Left colon (tissue), 2 donors: ENCODE measurements at regions not wholly inside any gene's neighbourhood (a gene's known extent, or its start where the extent isn't known, plus 50 kb on each side); places are given as distances from the start of the nearest gene placed in this dataset.
"Not testable (repeated sequence)": the region's sequence is repeated elsewhere in the genome, so short reads cannot be mapped to it uniquely, and the experiment has no call there.

Source experiments
- ATAC-seq: fragments of 200-7000 bp; cut with Tn5 transposase; one replicate; pipeline ENCODE4 v1.9.1; 2020; ENCODE audit warnings: mild to moderate bottlenecking, moderate library complexity
- DNase-seq, 2 donors: peaks; one replicate each; pipeline ENCODE4 v3.0.0-alpha.2; 2020
- intact Hi-C, 2 donors: fragments of 100-400 bp; cut with DNase I in 1 of 2; cut with micrococcal nuclease in 1 of 2; formaldehyde crosslinking; loops; one replicate each; pipeline versions ENCODE4 v1.11.2 to v1.14.0; 2022; cut with DNase I, micrococcal nuclease
- donor health status: DM: no; HTN: no; CAD: no.
- donor health status: DM: yes; HTN: yes; CAD: no.

GRCh38 chr22:22171357-22172218, 73.0 kb upstream of the VPREB1 start:
- intact Hi-C loops, result no loop called here
- peak; percentile 40 for ATAC-seq
- DNase-seq, result no peak

DNA sequence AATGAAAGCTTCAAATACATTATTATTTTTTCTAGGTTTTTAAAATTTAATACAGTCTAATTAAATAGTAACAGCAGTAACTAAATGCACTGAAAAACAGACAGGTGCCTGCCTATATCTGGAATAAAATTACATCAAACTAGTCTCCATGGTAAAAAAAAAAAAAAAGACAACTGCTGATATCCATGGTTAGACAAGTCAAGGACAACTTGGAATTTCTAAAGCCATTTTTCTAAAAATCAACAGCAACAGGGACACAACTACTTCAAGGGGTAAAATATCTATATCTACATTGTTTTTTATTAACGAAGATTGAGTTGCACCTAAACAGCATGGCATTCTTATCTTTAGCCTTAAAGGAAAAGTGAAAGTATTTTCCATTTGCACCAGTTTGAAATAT, 74.7 kb upstream of the VPREB1 start:
- DNase-seq (no peak), ATAC-seq (no peak)
- intact Hi-C loops, result no loop called here

DNA sequence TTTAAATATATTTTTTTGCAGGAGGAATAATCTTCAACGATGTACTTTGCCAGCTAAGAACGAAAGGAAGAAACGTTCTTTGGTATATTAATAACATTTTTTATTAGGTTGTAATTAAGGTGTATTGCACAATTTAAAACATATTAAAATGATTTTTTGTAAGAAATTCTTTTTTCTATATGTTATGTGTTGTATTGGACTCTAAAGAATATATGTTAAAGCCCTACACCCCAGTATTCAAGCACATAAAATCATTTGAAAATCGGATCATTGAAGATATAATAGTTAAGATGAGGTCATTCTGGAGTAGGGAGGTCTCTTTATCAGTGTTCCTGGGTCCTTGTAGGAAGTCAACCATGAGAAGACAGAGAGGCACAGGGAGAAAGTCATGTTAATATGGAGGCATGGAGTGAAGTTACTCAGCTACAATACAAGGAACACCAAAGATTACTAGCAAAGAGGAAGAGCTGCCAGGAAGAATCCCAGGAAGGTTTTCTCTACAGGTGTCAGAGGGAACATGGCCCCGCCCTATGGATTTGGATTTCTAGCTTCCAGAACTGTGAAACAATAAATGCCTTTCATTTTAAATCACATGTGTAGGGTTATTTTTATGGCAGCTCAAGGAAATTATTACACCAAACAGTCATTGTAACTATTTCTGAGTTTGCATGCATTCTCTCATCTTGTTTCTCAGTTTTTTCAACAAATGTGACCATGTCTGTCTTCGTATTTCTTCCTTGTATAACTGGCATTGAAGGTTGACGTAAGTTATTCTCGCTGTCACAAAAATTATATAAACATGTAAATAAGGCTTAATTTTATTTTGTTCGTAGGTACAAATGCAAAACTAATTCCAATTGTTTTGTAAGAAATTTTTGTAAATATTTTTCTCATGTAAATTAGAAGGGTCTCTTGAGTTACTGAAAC, 75.4 kb upstream of the VPREB1 start:
- DNase-seq (no peak), ATAC-seq (no peak)
- intact Hi-C loops, result no loop called here

DNA sequence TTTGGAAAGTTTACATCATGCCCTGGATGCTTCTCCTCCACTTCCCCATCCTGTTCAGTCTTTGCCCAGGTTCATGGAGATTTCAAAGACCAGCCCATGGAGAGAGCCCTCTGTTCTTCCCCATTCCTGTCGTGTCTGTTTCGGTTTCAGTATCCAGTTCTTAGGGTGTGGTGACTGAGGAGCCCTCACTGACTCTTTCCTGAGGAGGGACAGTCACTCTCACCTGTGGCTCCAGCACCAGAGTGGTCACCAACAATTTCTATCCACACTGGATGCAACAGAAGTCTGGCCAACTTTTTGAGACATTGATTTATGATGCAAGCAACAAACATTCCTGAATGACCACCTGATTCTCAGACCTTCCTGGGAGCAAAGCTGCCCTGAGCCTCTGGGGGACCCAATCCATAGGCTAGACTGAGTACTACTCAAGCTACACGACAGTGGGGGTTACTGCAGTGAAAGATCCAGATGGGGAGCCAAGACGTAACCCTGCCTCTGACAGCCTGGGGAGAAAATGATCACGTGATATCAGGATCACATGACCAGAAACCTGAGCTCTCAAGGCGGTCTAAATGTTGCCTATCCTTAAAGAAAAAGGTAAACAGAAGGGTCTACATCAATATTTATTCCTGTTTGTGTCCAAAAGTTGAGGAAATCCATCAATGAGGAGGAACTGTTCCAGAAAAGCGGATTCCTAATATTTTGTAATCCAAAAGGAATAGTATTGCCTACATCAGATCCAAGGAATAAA, 76.2 kb upstream of the VPREB1 start:
- intact Hi-C loops, result no loop called here
- DNase-seq (no peak), ATAC-seq (peak; percentile 64)

DNA sequence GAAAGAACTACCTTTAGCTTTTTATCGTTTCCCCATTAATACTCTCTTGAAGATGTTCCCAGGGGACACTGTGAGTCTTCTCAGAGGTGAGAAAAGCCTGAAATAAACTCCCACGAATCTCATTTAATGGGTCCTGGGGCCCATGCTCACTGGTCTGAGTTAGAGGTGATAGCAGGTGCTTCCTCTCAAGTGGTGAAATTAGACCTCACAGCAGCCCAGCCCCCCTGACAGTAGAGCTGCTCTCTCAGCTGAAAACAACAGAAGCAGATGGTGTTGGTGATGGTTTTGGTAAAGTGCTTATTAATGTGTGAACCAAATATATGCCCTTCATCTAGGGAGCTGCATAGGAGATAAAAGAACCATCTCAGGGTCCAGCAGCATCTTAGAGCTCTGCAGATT, 76.8 kb upstream of the VPREB1 start:
- DNase-seq (peak in 1 of 2 donors; percentile 24), ATAC-seq (peak; percentile 5)
- intact Hi-C loops, result no loop called here

DNA sequence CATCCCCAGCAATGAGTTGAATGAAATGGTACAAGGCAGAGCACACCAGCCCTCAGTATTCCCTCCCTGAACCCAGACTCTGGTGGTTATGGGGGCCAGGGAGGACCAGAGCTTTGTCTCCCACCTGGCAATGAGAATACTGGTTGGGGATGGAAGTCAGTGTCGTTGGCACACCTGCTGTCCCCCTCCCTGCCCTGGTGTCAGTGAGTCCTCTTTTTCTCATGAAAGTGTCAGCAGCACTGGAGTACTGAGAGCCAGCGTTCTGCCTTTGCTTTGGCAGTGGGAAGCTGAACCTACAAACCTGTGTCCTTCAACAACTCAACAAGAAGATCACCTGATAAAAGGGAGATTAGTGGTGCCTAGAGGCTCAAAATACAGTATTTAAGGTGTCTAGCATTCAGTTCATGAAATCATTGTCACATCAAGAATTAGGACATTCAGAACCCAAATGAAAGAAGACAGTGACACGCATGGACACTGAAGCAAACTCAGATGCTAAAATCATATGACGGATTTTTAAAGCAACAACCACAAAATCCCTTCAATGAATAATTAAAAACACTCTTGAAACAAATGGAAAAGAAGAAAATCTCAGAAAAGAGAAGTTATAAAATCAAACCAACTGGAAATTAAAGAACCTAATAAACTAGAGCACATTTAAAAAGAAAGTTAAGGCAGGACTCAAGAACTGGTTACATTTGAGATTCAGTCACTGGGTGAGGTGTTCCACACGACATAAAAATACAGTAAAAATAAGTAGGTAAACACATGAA, 77.5 kb upstream of the VPREB1 start:
- ATAC-seq (no peak), DNase-seq (no peak)
- intact Hi-C loops, result no loop called here

DNA sequence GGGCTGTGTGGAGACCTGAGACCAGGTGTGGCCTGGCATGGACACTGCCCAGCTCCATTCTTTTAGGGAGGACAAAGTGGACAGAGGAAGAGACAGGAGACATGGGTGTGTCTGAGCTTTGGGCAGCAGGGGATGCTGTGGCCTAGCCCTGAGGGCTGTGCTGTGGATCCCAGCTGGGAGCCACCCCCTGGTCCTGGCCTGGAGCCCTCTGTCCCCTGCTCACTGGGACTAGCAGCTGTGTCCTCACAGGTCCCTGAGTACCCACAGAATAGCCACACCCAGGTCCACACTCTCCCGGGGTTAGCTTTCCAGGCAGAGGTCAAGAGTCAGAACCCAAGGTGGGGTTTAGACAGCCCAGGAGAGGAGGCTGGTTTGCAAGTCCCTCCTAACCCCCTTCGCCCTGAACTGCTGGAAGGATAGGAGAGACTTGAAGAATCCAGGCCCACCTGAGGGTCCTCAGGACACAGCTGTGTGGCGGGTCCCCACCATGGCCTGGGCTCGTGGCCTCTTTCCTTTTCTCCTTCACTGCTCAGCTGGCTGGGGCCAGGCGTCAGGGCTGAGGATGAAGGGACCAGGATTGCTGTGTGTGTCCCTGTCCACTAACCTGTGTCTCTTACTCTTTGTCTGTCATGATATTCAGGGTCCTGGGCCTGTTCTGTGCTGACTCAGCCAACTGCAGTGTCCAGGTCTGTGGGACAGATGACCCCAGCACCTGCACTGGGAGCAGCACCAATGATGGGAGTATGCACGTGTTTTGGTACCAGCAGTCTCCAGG, 78.5 kb upstream of the VPREB1 start:
- intact Hi-C loops, result no loop called here
- ATAC-seq, result no peak
- no peak for DNase-seq

DNA sequence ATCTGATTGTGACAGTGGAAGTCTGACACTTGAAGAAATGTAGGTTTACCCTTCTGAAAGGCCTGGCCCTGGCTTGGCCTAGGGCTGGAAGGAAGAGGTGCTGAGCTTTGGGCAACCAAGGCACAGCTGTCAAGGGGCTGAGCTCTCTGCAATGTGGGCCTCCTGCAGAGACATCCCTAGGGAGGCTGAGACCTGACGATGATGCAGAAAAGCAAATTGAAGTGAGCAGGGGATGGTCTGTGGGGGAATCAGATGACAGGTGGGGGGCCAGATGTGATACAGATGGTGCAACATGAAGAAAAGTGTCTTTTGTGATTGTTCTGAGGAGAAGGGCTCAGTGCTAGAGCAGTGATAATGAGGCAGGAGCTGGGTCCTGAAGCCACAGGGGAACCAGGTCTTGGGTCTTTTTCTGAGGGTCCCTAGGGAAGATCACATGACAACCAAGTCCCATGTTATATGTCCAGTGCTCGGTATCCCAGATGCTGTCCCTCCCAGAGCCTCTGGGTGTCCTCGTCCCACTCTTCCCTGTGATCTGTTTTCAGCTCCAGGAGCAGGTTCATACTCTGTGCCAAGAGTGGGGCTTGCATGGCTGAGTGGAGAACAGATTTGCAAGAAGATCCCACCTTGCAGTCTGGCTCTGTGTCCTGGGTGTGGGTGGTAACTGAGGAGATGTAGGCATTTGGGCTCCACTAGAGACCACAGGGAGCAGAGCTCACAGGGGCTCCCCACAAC, 79.9 kb upstream of the VPREB1 start:
- intact Hi-C loops, result no loop called here
- ATAC-seq (no peak), DNase-seq (no peak)

DNA sequence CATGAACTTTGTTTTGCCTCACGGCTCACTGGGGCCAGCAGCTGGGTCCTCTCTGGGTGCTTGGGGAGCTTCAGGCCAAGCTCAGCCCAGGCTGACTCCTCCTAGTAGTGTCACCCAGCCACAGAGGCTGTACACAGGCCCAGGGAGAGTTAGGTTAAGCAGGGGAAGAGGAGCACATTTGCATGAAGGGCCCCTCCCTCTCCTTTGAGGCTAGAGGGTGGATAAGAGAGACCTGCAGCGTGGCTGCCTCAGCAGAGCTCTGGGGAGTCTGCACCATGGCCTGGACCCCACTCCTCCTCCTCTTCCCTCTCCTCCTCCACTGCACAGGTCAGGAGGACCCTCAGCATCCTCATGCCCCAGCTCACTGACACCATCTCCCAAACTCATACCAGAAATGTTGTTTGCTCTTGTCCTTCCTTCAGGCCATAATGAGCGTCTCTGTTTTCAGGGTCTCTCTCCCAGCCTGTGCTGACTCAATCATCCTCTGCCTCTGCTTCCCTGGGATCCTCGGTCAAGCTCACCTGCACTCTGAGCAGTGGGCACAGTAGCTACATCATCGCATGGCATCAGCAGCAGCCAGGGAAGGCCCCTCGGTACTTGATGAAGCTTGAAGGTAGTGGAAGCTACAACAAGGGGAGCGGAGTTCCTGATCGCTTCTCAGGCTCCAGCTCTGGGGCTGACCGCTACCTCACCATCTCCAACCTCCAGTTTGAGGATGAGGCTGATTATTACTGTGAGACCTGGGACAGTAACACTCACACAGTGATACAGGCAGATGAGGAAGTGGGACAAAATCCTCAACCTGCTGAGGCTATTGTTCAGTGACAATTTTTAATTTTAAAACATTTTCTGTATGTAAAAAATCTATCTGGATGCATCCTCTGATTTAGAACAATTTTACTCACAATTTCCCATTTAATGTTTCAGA, 82.4 kb upstream of the VPREB1 start:
- ATAC-seq (no peak), DNase-seq (peak in 1 of 2 donors; percentile 19)
- intact Hi-C loops, result no loop called here

- ATAC-seq, DNase-seq, intact Hi-C loops: not testable (repeated sequence)
These were observed 83.8 kb upstream of the VPREB1 start for GRCh38 chr22:22160768-22161167.

DNA sequence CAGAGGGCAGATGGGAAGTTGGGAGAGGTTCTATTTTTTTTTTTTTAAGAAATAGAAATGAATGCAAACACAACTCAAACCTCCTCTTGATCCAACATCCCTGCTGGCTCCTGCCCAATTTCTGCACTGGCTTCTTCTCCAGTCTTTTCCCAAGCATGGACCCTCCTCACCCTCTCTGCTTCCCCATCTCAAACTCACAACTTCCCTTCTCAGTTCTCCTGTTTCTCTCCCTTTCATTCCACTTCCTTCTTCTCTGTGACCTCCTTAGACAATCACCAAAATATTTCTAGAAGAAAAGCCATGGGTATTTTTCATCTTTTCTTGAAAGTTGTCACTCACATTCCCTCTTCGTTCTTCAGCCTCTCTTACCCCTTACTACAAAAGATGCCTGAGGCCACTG, 85.2 kb upstream of the VPREB1 start:
- intact Hi-C loops, result no loop called here
- no peak for ATAC-seq
- no peak for DNase-seq

DNA sequence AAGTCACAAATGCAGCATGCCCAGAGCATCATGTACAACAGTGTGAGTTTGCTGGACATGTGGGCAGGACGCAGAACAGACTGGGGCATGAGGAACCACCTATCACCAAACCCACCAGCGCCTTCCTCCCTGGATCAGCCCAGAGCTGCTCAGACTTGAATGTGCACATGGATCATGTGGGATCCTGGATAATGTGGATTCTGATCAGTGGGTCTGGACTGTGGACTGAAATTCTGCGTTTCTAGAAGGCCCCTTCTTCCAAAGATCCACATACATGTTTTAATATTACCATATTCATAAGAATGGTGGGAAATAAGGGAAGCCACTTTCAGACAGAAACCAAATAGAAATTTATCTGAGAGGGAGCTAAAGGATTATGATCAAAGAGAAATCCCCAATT, 85.6 kb upstream of the VPREB1 start:
- no peak for DNase-seq
- no peak for ATAC-seq
- intact Hi-C loops, result no loop called here

DNA sequence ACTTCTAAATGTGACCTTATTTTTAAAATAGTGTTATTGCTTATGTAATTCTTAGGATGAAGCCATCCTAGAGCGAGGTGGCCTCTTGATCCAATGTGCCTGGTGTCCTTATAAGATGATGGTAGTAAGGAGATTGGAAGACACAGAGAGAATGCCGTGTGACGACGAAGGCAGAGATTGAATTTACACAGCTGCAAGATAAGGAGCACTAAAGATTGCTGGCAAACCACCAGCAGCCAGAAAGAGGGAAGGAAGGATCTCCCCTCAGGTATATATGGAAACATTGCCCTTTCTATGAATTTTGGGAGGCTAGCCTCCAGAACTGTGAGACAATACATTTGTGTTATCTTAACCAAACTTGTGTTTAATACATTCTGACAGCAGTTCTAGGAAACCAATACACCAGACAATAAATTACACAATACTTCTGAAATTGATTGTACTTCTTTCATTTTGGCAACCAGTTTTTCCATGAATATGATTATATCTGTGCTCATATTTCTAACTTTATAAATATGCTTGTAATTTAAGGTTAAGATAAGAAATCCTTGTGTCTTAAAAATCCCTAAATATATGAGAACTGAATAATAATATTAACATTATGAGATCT, 86.3 kb upstream of the VPREB1 start:
- no peak for DNase-seq
- ATAC-seq, result no peak
- intact Hi-C loops, result no loop called here

- intact Hi-C loops, result no loop called here
- DNase-seq (no peak), ATAC-seq (no peak)
These were observed 87.2 kb upstream of the VPREB1 start for GRCh38 chr22:22157348-22157725.

- peak; percentile 90 for ATAC-seq
- intact Hi-C loops, result no loop called here
- peak; percentile 43 to 66 for DNase-seq
These were observed 87.8 kb upstream of the VPREB1 start for GRCh38 chr22:22156716-22157347.
